OCI-LY7 (cell line): ENCODE measurements at regions not wholly inside any gene's neighbourhood (a gene's known extent, or its start where the extent isn't known, plus 50 kb on each side); places are given as distances from the start of the nearest gene placed in this dataset.

ENCODE experiments used
- BruUV-seq: library from RNA; stranded (reverse); fragments of 400-500 nt; replicated peaks from 2 replicates; lab custom pipeline; 2021; lab: Mats Ljungman, UMichigan
- CTCF ChIA-PET: fragments of 300-600 bp; sonication (Branson Sonifier 250); formaldehyde crosslinking; loops from one replicate; lab custom pipeline; 2022; ENCODE audit warnings: antibody characterized with exemption; ENCODE audit not compliant: unreplicated experiment; lab: Charles Lee
- POLR2A ChIA-PET: fragments of 300-600 bp; sonication (Branson Sonifier 250); formaldehyde crosslinking; loops from one replicate; lab custom pipeline; 2022; ENCODE audit warnings: antibody characterized with exemption; lab: Charles Lee
- DNase-seq: peaks from one replicate; pipeline ENCODE4 v3.0.0-alpha.2; 2015; ENCODE audit warnings: low spot score
- H2AFZ ChIP-seq: fragments of 200-600 bp; sonication (generic), shearing (Covaris generic); 2 replicates; pipeline ENCODE4 v1.6.1; 2014; ENCODE audit warnings: mild to moderate bottlenecking, antibody characterized with exemption, low read length, moderate library complexity
- H3K27ac ChIP-seq: fragments of 200-600 bp; sonication (generic); 2 replicates; pipeline ENCODE4 v1.5.1; 2014; ENCODE audit warnings: mixed run types, low read depth, mild to moderate bottlenecking, moderate library complexity, low read length, inconsistent platforms; ENCODE audit not compliant: poor library complexity, severe bottlenecking
- H3K36me3 ChIP-seq: fragments of 200-600 bp; sonication (generic); 2 replicates; pipeline ENCODE4 v1.6.1; 2014; ENCODE audit warnings: mild to moderate bottlenecking, antibody characterized with exemption, low read length, moderate library complexity, mixed read lengths; ENCODE audit not compliant: insufficient read depth
- H3K4me1 ChIP-seq: fragments of 200-600 bp; sonication (generic); 2 replicates; pipeline ENCODE4 v1.5.1; 2014; ENCODE audit warnings: mild to moderate bottlenecking, low read length; ENCODE audit not compliant: insufficient read depth, poor library complexity, severe bottlenecking
- H3K4me2 ChIP-seq: fragments of 200-600 bp; sonication (generic); 2 replicates; pipeline ENCODE4 v1.6.1; 2014; ENCODE audit warnings: mild to moderate bottlenecking, low read length
- H3K4me3 ChIP-seq: fragments of 200-600 bp; sonication (generic); 2 replicates; pipeline ENCODE4 v1.5.1; 2014; ENCODE audit warnings: mild to moderate bottlenecking, low read depth, low read length; ENCODE audit not compliant: poor library complexity, severe bottlenecking
- H3K79me2 ChIP-seq: fragments of 200-600 bp; sonication (generic); 2 replicates; pipeline ENCODE4 v1.6.1; 2016; ENCODE audit warnings: low read depth, mild to moderate bottlenecking, low read length, moderate library complexity, mixed read lengths; ENCODE audit not compliant: insufficient read depth
- H3K9me2 ChIP-seq: fragments of 200-600 bp; sonication (generic); 2 replicates; pipeline ENCODE4 v1.6.1; 2016; ENCODE audit warnings: mild to moderate bottlenecking, low read length, mixed read lengths; ENCODE audit not compliant: insufficient read depth
- H3K9me3 ChIP-seq: fragments of 200-600 bp; sonication (generic); 2 replicates; pipeline ENCODE4 v1.6.1; 2014; ENCODE audit warnings: mild to moderate bottlenecking, mixed run types, low read length, mixed read lengths
- H4K20me1 ChIP-seq: fragments of 200-600 bp; sonication (generic); 2 replicates; pipeline ENCODE4 v1.6.1; 2014; ENCODE audit warnings: mild to moderate bottlenecking, antibody characterized with exemption, low read length, moderate library complexity, mixed read lengths; ENCODE audit not compliant: insufficient read depth
- EZH2phosphoT487 ChIP-seq: fragments of 200-600 bp; sonication (generic); IDR thresholded peaks from 2 replicates; pipeline ENCODE4 v1.6.1; 2018; ENCODE audit warnings: low read depth, borderline replicate concordance, mild to moderate bottlenecking, mixed run types, antibody characterized with exemption, low read length, moderate library complexity, mixed read lengths
- intact Hi-C: fragments of 100-400 bp; cut with micrococcal nuclease; formaldehyde crosslinking; loops from one replicate; pipeline ENCODE4 v1.10.0; 2022; ENCODE audit not compliant: unreplicated experiment
- TF ChIP-seq, protein P1 (sequence below): fragments of 200-600 bp; sonication (generic); conservative IDR thresholded peaks from 2 replicates; pipeline ENCODE4 v1.5.1; 2014; ENCODE audit warnings: mild to moderate bottlenecking, antibody characterized with exemption, low read length, moderate library complexity, mixed read lengths

DNA sequence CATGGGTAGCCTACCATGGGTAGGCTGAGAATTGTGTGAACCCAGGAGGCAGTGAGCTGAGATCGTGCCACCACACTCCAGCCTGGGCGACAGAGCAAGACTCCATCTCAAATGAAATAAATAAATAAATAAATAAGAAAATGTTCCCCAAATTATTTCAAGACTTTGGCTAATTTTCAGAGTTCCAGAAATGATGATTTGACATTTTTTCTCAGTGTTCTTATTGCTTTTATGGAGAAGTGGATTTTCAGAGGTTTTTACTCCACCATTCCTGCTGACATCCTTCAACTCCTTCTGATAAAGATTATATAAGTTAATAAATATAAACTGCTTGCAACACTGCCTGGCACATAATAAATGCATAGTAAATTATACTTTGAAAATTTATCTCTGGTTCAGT lies 80.4 kb upstream of the PRKCQ start:
- CTCF ChIA-PET, result no interaction called here
- Histone ChIP-seq H3K4me1 (peaks cover 10% of the 10 kb centered on the region), H3K9me3 (no peaks in the 10 kb centered on the region), H4K20me1 (no peaks in the 10 kb centered on the region), H3K4me2 (no peak overlapping the region), H3K4me3 (no peak overlapping the region), H3K27ac (no peak overlapping the region), H3K9me2 (no peaks in the 10 kb centered on the region), H3K79me2 (no peaks in the 10 kb centered on the region), H2AFZ (no peak overlapping the region), H3K36me3 (no peaks in the 10 kb centered on the region)
- POLR2A ChIA-PET, result interaction anchor here (0.5 to 0.6 kb wide), 2 partner anchors 104 to 356 kb away, joined by 4 to 6 read pairs; no protein-coding TSS in a partner anchor
- TF ChIP-seq, protein P1, sequence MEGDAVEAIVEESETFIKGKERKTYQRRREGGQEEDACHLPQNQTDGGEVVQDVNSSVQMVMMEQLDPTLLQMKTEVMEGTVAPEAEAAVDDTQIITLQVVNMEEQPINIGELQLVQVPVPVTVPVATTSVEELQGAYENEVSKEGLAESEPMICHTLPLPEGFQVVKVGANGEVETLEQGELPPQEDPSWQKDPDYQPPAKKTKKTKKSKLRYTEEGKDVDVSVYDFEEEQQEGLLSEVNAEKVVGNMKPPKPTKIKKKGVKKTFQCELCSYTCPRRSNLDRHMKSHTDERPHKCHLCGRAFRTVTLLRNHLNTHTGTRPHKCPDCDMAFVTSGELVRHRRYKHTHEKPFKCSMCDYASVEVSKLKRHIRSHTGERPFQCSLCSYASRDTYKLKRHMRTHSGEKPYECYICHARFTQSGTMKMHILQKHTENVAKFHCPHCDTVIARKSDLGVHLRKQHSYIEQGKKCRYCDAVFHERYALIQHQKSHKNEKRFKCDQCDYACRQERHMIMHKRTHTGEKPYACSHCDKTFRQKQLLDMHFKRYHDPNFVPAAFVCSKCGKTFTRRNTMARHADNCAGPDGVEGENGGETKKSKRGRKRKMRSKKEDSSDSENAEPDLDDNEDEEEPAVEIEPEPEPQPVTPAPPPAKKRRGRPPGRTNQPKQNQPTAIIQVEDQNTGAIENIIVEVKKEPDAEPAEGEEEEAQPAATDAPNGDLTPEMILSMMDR, result no peak
- no peak for TF ChIP-seq EZH2phosphoT487
- no TSS peak for BruUV-seq
- intact Hi-C loops, result no loop called here
- DNase-seq, result no peak

DNA sequence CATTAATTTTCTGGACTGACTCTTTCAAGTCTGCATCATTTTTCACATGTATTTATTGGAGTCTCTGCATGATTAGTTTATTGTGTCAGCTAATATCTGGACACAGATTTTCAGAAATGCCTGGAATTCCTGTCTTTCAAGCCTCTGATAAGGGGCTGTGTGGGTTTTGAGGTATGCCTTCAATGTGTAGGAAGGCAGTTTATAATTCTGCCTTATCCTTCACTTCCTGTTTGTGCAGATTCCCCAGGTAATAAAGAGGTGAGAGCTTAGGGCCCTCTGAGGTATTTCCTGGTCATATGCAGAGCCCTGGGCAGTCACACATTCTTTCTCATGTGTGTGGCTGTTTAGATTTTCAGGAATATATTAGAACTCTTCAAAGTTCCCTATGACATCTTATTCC lies 79.4 kb upstream of the PRKCQ start:
- H2AFZ ChIP-seq, result no peak overlapping the region; the same call in 1 of the 2 replicates
- no peaks in the 10 kb centered on the region for H3K9me2 ChIP-seq
- H3K27ac ChIP-seq, result no peak overlapping the region
- no peak for TF ChIP-seq EZH2phosphoT487
- TF ChIP-seq, protein P1, result no peak
- no peak for DNase-seq
- peaks cover 10% of the 10 kb centered on the region for H3K4me1 ChIP-seq
- H3K79me2 ChIP-seq, result no peaks in the 10 kb centered on the region
- no peaks in the 10 kb centered on the region for H4K20me1 ChIP-seq
- no peaks in the 10 kb centered on the region for H3K36me3 ChIP-seq
- ChIA-PET POLR2A (interaction anchor here (0.6 to 0.7 kb wide), 2 partner anchors 195 to 661 kb away, joined by 3 read pairs; no protein-coding TSS in a partner anchor), CTCF (no interaction called here)
- H3K9me3 ChIP-seq, result no peaks in the 10 kb centered on the region
- no TSS peak for BruUV-seq
- H3K4me3 ChIP-seq, result no peak overlapping the region
- intact Hi-C loops, result no loop called here
- H3K4me2 ChIP-seq, result no peak overlapping the region

DNA sequence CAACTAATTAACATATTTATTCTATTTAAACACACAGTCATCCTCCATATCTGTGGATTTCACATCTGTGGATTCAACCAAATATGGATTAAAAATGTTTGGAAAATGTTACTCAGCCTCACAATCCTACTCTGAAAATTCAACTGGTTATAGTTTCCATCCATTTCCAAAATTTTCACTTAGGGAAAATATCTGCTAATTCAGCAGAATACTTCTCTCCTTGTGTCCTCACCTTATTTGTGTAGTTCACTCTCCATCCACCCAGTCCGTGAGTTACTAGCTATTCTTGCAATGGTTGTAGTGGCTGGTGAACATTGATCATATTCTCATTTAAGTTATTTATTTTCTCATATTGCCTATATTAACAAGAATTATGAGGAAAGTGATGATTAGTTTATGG lies 77.6 kb upstream of the PRKCQ start:
- TF ChIP-seq, protein P1, result no peak
- TF ChIP-seq EZH2phosphoT487, result no peak

More for the DNA sequence above, 77.6 kb upstream of the PRKCQ start:
- no TSS peak for BruUV-seq
- ChIA-PET CTCF (no interaction called here), POLR2A (interaction anchor here (0.6 kb wide), 1 partner anchor 10 kb away, joined by 3 read pairs; no protein-coding TSS in a partner anchor)
- Histone ChIP-seq H4K20me1 (no peaks in the 10 kb centered on the region), H3K4me3 (no peak overlapping the region), H3K36me3 (no peaks in the 10 kb centered on the region), H3K27ac (no peak overlapping the region), H3K4me1 (peaks cover 10% of the 10 kb centered on the region), H3K4me2 (no peak overlapping the region), H3K79me2 (no peaks in the 10 kb centered on the region), H3K9me2 (no peaks in the 10 kb centered on the region), H2AFZ (no peak overlapping the region), H3K9me3 (no peaks in the 10 kb centered on the region)
- no peak for DNase-seq
- intact Hi-C loops, result no loop called here
